Epithelial cell of esophagus (primary cell): ENCODE measurements at regions not wholly inside any gene's neighbourhood (a gene's known extent, or its start where the extent isn't known, plus 50 kb on each side); places are given as distances from the start of the nearest gene placed in this dataset.

Experiments used
- DNase-seq: peaks from one replicate; pipeline ENCODE4 v3.0.0; 2010; ENCODE audit warnings: low read depth
- H3K4me3 ChIP-seq: 2 replicates; pipeline ENCODE4 v1.5.1; 2011; ENCODE audit warnings: mild to moderate bottlenecking, low read length, control low read depth
- TF ChIP-seq, protein P1 (sequence below): IDR thresholded peaks from 2 replicates; pipeline ENCODE4 v1.5.1; 2011; ENCODE audit warnings: low read depth, mild to moderate bottlenecking, low read length, control low read depth, inconsistent platforms; ENCODE audit not compliant: insufficient read depth; ENCODE audit errors: missing control alignments

DNA sequence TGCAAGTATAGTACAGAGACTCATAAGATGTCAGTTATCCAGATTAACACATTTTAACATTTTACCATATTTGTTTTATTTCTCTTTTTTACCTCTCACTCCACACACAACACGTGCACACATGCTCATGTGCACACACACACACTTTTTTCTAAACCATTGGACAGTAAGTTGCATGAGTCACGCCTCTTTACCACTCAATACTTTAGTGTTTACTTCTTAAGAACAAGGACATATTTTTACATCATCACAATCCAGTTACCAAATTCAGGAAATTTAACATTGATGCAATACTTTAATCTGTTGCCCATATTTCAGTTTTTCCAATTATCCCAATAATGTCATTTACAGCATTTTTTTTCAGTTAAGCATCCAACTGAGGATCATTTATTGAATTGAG lies 109.0 kb downstream of the RIN2 start:
- H3K4me3 ChIP-seq, result no peak overlapping the region
- TF ChIP-seq, protein P1, sequence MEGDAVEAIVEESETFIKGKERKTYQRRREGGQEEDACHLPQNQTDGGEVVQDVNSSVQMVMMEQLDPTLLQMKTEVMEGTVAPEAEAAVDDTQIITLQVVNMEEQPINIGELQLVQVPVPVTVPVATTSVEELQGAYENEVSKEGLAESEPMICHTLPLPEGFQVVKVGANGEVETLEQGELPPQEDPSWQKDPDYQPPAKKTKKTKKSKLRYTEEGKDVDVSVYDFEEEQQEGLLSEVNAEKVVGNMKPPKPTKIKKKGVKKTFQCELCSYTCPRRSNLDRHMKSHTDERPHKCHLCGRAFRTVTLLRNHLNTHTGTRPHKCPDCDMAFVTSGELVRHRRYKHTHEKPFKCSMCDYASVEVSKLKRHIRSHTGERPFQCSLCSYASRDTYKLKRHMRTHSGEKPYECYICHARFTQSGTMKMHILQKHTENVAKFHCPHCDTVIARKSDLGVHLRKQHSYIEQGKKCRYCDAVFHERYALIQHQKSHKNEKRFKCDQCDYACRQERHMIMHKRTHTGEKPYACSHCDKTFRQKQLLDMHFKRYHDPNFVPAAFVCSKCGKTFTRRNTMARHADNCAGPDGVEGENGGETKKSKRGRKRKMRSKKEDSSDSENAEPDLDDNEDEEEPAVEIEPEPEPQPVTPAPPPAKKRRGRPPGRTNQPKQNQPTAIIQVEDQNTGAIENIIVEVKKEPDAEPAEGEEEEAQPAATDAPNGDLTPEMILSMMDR, result no peak
- peak; percentile 65 for DNase-seq

DNA sequence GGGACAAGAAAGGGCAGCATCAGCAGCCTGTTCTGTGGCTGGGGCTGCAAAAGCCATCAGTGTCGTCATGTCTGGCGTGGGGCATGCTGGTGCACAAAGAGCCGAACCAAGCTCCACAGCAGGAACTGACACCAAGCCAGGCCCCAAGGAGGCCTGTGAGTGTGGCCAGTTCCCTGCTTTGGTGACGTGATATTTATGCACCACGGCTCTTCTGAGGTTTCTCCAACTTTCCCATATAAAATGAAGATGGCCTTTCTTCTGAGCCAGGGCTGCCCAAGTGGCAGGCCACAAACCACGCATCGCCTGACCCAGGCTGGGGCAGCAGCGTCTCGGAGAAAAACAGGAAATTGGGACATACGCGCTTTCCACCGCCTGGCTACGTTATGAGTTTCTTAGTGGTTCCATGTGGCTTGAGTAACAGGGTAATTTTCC lies 109.9 kb downstream of the RIN2 start:
- DNase-seq, result no peak
- TF ChIP-seq, protein P1, result no peak
- no peak overlapping the region for H3K4me3 ChIP-seq

DNA sequence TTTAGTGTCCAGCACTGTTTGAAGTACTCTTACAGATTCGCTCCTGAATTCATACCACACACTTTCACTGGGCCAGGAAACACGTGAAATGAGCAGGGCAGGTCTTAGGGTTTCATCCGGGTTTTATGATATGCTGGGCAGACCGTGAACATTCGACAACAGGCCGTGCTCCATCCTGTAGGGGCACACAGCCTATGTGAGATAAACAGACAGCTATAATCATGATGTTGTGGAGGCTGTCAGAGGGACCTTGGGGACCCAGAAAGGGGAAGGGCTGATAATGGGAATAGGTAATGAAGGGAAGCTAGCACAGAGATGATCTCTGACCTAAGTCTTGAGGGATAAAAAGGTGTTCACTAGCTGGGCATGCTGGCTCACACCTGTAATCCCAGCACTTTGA lies 110.4 kb downstream of the RIN2 start:
- DNase-seq, result no peak
- TF ChIP-seq, protein P1, result no peak
- no peak overlapping the region for H3K4me3 ChIP-seq

DNA sequence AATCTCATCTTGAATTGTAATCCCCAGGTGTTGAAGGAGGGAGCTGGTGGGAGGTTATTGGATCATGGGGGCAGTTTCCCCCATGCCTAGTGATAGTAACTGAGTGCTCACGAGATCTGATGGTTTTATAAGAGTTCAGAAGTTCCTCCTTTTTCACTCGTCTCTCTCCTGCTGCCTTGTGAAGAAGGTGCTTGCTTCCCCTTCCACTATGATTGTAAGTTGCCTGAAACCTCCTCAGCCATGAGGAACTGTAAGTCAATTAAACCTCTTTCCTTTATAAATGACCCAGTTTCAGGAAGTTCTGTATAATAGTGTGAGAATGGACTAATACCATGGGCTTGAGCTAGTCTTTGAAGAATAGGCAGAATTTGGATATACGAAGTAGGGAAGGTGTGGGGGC lies 113.9 kb downstream of the RIN2 start:
- TF ChIP-seq, protein P1, result no peak
- no peak for DNase-seq
- no peak overlapping the region for H3K4me3 ChIP-seq

DNA sequence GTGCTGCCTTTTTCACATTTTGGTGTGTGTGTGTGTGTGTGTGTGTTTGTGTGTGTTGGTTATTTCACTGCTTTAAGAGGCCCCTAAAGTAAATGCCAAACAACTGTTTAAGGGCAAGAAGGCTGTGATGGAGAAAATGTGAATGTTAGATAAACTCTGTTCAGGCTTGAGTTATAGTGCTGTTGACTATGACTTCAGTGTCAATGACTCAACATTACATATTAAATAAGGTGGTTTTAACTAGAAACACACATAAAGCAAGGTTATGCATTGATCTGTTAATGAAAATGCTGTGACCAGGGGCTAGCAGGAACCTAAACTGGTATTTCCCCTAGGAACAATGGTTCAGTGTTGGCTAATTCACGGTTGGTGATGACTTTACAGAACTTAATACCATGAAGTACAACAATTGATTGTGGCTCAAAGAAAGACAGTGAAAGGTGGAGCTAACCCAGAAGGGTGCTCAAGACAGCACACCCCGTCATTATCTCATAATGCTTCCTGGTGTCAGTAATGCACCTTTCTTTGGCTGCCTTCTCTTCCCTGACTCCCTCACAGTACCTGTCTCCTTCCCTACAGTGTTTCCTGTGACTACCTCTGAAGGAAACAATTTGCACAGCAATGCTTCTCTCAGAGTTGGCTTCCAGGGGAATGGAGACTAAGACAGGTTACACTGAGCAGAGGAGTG lies 116.1 kb downstream of the RIN2 start:
- no peak for DNase-seq
- TF ChIP-seq, protein P1, result no peak
- no peak overlapping the region for H3K4me3 ChIP-seq

DNA sequence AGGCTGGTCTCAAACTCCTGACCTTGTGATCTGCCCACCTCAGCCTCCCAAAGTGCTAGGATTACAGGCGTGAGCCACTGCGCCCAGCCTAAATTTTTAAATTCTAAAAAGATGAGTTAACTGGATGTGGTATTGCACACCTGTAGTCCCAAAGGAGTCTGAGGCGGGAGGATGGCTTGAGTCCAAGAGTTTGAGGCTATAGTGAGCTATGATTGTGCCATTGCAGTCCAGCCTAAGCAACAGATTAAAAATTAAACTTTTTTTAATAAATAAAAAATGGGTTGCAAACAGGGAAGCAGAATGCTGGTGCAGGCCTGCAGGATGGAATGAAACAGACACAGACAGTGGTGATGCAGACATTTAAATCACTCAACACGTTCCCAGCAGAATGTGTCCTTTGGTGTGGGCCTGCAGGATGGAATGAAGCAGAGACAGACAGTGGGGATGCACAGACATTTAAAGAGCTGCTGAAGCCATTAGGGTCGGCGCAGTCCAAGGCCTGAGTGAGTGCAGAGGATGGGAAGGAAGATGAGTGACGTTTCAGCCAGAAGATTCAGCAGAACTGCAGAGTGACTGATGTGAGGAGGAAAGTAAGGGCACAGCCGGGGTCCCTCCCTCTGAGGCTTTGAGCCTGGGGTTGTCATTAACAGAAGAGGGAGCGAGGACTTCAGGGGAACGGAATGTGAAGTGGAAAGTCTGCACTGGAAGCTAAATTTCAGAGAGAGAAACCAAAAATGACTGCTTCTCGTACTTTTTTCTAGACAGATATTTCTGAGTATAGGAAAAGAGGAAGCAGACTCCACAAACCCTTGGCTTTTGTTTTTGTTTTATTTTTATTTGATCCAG lies 117.5 kb downstream of the RIN2 start:
- no peak overlapping the region for H3K4me3 ChIP-seq
- TF ChIP-seq, protein P1, result no peak
- no peak for DNase-seq
